ENCODE measurements at regions not wholly inside any gene's neighbourhood (a gene's known extent, or its start where the extent isn't known, plus 50 kb on each side); places are given as distances from the start of the nearest gene placed in this dataset.
"Not testable (repeated sequence)": the region's sequence is repeated elsewhere in the genome, so short reads cannot be mapped to it uniquely, and the experiment has no call there.

- DNase-seq (ENCODE audit: low read depth): no peak
- in situ Hi-C loops (cut with HindIII; ENCODE audit: low pct_unique_long_range_greater_than_20kb, low sequenced_read_pairs): no loop called here
Measured at GRCh38 chr7:20083781-20084180, 133.4 kb downstream of the MACC1 start.

- no peak for DNase-seq (ENCODE audit: low read depth)
- in situ Hi-C loops (cut with HindIII; ENCODE audit: low pct_unique_long_range_greater_than_20kb, low sequenced_read_pairs): no loop called here
Measured at GRCh38 chr7:20079080-20079479, 138.1 kb downstream of the MACC1 start.

GRCh38 chr7:20076835-20077234, 140.3 kb downstream of the MACC1 start:
- DNase-seq (ENCODE audit: low read depth): no peak

GRCh38 chr7:20075992-20076820, 141.0 kb downstream of the MACC1 start:
- no peak for DNase-seq (ENCODE audit: low read depth)
- in situ Hi-C loops (cut with HindIII; ENCODE audit: low pct_unique_long_range_greater_than_20kb, low sequenced_read_pairs): no loop called here

More at GRCh38 chr7:20076835-20077234, 140.3 kb downstream of the MACC1 start:
- in situ Hi-C loops (cut with HindIII; ENCODE audit: low pct_unique_long_range_greater_than_20kb, low sequenced_read_pairs): no loop called here

GRCh38 chr7:20075440-20075839, 141.7 kb downstream of the MACC1 start:
- no peak for DNase-seq (ENCODE audit: low read depth)
- in situ Hi-C loops (cut with HindIII; ENCODE audit: low pct_unique_long_range_greater_than_20kb, low sequenced_read_pairs): no loop called here

GRCh38 chr7:20068004-20068403, 149.2 kb downstream of the MACC1 start:
- in situ Hi-C loops (cut with HindIII; ENCODE audit: low pct_unique_long_range_greater_than_20kb, low sequenced_read_pairs); DNase-seq (ENCODE audit: low read depth): not testable (repeated sequence)

- DNase-seq (ENCODE audit: low read depth): peak; percentile 77
Measured at GRCh38 chr7:20064974-20065862, 152.0 kb downstream of the MACC1 start.

GRCh38 chr7:20064181-20064970, 152.8 kb downstream of the MACC1 start:
- in situ Hi-C loops (cut with HindIII; ENCODE audit: low pct_unique_long_range_greater_than_20kb, low sequenced_read_pairs): no loop called here
- peak; percentile 88 for DNase-seq (ENCODE audit: low read depth)

More at GRCh38 chr7:20064974-20065862, 152.0 kb downstream of the MACC1 start:
- in situ Hi-C loops (cut with HindIII; ENCODE audit: low pct_unique_long_range_greater_than_20kb, low sequenced_read_pairs): no loop called here

- in situ Hi-C loops (cut with HindIII; ENCODE audit: low pct_unique_long_range_greater_than_20kb, low sequenced_read_pairs): no loop called here
- DNase-seq (ENCODE audit: low read depth): no peak
Measured at GRCh38 chr7:20063644-20064043, 153.5 kb downstream of the MACC1 start.

- DNase-seq (ENCODE audit: low read depth): no peak
- in situ Hi-C loops (cut with HindIII; ENCODE audit: low pct_unique_long_range_greater_than_20kb, low sequenced_read_pairs): no loop called here
Measured at GRCh38 chr7:20062932-20063331, 154.3 kb downstream of the MACC1 start.

- DNase-seq (ENCODE audit: low read depth): no peak
- in situ Hi-C loops (cut with HindIII; ENCODE audit: low pct_unique_long_range_greater_than_20kb, low sequenced_read_pairs): no loop called here
Measured at GRCh38 chr7:20053334-20054104, 163.7 kb downstream of the MACC1 start.

- DNase-seq (ENCODE audit: low read depth): no peak
- in situ Hi-C loops (cut with HindIII; ENCODE audit: low pct_unique_long_range_greater_than_20kb, low sequenced_read_pairs): no loop called here
Measured at GRCh38 chr7:20050241-20050966, 166.8 kb downstream of the MACC1 start.

GRCh38 chr7:20038676-20039075, 178.5 kb downstream of the MACC1 start:
- in situ Hi-C loops (cut with HindIII; ENCODE audit: low pct_unique_long_range_greater_than_20kb, low sequenced_read_pairs): no loop called here
- no peak for DNase-seq (ENCODE audit: low read depth)

GRCh38 chr7:20035279-20035875, 181.8 kb downstream of the MACC1 start:
- no peak for DNase-seq (ENCODE audit: low read depth)
- in situ Hi-C loops (cut with HindIII; ENCODE audit: low pct_unique_long_range_greater_than_20kb, low sequenced_read_pairs): no loop called here

GRCh38 chr7:20033621-20034400, 183.4 kb downstream of the MACC1 start:
- peak; percentile 18 for DNase-seq (ENCODE audit: low read depth)
- in situ Hi-C loops (cut with HindIII; ENCODE audit: low pct_unique_long_range_greater_than_20kb, low sequenced_read_pairs): no loop called here

- no peak for DNase-seq (ENCODE audit: low read depth)
- in situ Hi-C loops (cut with HindIII; ENCODE audit: low pct_unique_long_range_greater_than_20kb, low sequenced_read_pairs): no loop called here
Measured at GRCh38 chr7:20032741-20033140, 184.4 kb downstream of the MACC1 start.

All from Caki2 (cell line).